ENCODE measurements at regions not wholly inside any gene's neighbourhood (a gene's known extent, or its start where the extent isn't known, plus 50 kb on each side); places are given as distances from the start of the nearest gene placed in this dataset.

DNA sequence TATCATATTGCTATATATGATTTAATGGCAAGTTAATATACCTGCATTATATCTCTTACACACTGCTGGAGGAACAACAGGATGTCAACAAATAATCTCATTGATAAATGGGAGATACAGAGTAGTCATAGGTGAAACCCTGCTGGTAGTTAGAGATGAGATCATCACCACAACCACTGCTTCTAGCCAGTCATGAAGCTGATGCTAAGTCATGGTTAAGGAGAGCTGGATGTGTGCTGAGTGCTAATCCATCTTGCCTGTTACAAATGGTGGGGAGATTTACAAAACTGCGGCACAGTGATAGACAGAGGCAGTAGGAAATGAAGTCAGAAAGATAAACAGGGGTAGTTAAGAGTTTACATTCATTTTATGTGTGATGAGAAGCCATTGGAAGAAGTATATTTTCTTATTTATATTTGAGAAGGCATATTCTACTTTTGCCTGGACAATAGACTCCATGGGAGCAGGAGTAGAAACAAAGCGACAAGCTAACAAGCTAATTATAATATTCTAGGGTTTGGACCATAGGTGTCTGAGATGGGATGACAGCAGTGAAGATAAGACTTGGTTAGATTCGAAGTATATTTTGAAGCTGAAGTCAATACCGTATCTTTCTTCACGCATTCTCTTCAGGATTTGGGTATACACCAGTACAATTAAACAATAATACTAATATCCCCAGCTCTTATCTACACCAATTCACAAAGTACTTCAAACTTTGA is 78.0 kb upstream of the TRPC4 start:
- no TSS peak for BruUV-seq (replicated peaks)
- intact Hi-C loops (cut with micrococcal nuclease): no loop called here
- H3K27me3 ChIP-seq (ENCODE audit: low read length): no peaks in the 10 kb centered on the region
- POLR2A ChIA-PET (ENCODE audit: unreplicated experiment): no interaction called here
- no peak overlapping the region for H3K27ac ChIP-seq (ENCODE audit: low read length)
- DNase-seq (no peak), ATAC-seq (no peak)
- H3K9ac ChIP-seq (ENCODE audit: low read length): no peak overlapping the region
- H3K4me3 ChIP-seq (ENCODE audit: low read length): no peak overlapping the region
- H3F3A ChIP-seq (ENCODE audit: low read length, unreplicated experiment): no peaks in the 10 kb centered on the region
- no peak overlapping the region for H3K4me2 ChIP-seq (ENCODE audit: low read length)
- H3K9me3 ChIP-seq (ENCODE audit: low read length): no peaks in the 10 kb centered on the region
- H3K4me1 ChIP-seq (ENCODE audit: insufficient read depth, low read length): no peaks in the 10 kb centered on the region
- CTCF ChIA-PET: no interaction called here
- H3K36me3 ChIP-seq (ENCODE audit: low read depth, low read length): no peaks in the 10 kb centered on the region
- H3K79me2 ChIP-seq (ENCODE audit: low read length): no peaks in the 10 kb centered on the region
- H4K20me1 ChIP-seq (ENCODE audit: low read length): no peaks in the 10 kb centered on the region
- TF ChIP-seq, protein P1, sequence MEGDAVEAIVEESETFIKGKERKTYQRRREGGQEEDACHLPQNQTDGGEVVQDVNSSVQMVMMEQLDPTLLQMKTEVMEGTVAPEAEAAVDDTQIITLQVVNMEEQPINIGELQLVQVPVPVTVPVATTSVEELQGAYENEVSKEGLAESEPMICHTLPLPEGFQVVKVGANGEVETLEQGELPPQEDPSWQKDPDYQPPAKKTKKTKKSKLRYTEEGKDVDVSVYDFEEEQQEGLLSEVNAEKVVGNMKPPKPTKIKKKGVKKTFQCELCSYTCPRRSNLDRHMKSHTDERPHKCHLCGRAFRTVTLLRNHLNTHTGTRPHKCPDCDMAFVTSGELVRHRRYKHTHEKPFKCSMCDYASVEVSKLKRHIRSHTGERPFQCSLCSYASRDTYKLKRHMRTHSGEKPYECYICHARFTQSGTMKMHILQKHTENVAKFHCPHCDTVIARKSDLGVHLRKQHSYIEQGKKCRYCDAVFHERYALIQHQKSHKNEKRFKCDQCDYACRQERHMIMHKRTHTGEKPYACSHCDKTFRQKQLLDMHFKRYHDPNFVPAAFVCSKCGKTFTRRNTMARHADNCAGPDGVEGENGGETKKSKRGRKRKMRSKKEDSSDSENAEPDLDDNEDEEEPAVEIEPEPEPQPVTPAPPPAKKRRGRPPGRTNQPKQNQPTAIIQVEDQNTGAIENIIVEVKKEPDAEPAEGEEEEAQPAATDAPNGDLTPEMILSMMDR (conservative IDR thresholded peaks at IDR 0.05; ENCODE audit: low read depth, low read length): no peak
- TF ChIP-seq EZH2 (IDR thresholded peaks at IDR 0.05; ENCODE audit: low read length, unreplicated experiment) (no peak), EZH2phosphoT487 (IDR thresholded peaks at IDR 0.05; ENCODE audit: borderline replicate concordance, low read length) (no peak)
- H3K9me2 ChIP-seq (replicated peaks; ENCODE audit: low read length): no peaks in the 10 kb centered on the region
- no peak overlapping the region for H2AFZ ChIP-seq (ENCODE audit: low read length)

DNA sequence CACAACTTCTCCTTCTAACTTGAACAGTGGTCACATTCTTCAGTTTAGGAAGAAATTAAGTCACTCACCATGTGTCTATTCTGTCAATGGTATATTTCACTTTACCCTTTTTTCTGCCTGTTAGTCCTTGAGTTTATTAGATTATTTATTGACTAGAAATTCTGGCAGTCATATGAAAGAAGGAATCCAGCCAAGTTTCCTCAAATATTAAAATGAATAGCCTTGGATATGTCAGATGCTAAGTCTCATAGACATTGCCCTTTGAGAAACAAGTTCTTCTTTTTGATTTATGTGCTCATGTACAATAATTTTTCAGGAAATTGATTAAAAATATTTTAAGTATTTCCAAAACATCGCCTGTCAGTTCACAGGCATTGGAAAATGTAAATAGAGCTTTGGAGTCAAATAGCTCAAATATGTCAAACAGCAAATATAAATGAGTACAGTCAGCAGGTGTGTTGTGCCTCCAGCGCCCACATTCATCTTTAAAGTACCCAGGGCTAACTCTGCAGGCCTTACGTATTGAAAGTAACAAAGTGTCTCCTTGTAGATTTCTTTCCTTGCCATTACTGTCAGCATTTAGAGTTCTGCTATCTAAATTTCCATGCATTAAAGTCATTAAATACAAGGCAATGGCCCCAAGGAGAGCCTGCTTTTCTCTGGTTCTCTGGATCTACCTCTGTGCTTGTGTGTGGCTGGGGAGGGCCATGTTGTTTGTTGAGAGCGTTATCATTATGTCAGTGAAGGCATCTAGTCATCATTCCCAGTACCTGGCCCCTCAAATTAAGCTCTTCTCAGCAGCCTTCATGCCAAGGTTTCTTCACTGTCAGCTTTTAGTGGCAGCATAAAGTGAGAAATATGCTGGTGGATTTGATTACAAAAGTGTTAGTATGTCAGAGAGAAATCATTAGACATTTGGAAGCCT is 76.3 kb upstream of the TRPC4 start:
- Histone ChIP-seq H3K27me3 (ENCODE audit: low read length) (peaks cover 7% of the 10 kb centered on the region), H3K9me2 (replicated peaks; ENCODE audit: low read length) (no peaks in the 10 kb centered on the region), H3K27ac (ENCODE audit: low read length) (no peak overlapping the region), H3K4me3 (ENCODE audit: low read length) (no peak overlapping the region), H3K9me3 (ENCODE audit: low read length) (no peaks in the 10 kb centered on the region), H4K20me1 (ENCODE audit: low read length) (no peaks in the 10 kb centered on the region), H3K36me3 (ENCODE audit: low read depth, low read length) (no peaks in the 10 kb centered on the region), H3K79me2 (ENCODE audit: low read length) (no peaks in the 10 kb centered on the region), H3F3A (ENCODE audit: low read length, unreplicated experiment) (no peaks in the 10 kb centered on the region), H2AFZ (ENCODE audit: low read length) (no peak overlapping the region), H3K4me1 (ENCODE audit: insufficient read depth, low read length) (no peaks in the 10 kb centered on the region), H3K4me2 (ENCODE audit: low read length) (no peak overlapping the region), H3K9ac (ENCODE audit: low read length) (no peak overlapping the region)
- no peak for DNase-seq
- ATAC-seq: no peak
- POLR2A ChIA-PET (ENCODE audit: unreplicated experiment): no interaction called here
- TF ChIP-seq EZH2 (IDR thresholded peaks at IDR 0.05; ENCODE audit: low read length, unreplicated experiment) (no peak), EZH2phosphoT487 (IDR thresholded peaks at IDR 0.05; ENCODE audit: borderline replicate concordance, low read length) (no peak)
- TF ChIP-seq, protein P1 (conservative IDR thresholded peaks at IDR 0.05; ENCODE audit: low read depth, low read length): no peak
- intact Hi-C loops (cut with micrococcal nuclease): no loop called here
- no TSS peak for BruUV-seq (replicated peaks)
- CTCF ChIA-PET: no interaction called here

Measured in PC-3 (cell line).